HG03039 (cell line): ENCODE measurements at regions not wholly inside any gene's neighbourhood (a gene's known extent, or its start where the extent isn't known, plus 50 kb on each side); places are given as distances from the start of the nearest gene placed in this dataset.
"Not testable (repeated sequence)": the region's sequence is repeated elsewhere in the genome, so short reads cannot be mapped to it uniquely, and the experiment has no call there.

Experiments
- ATAC-seq: cut with Tn5 transposase; IDR thresholded peaks from one replicate; pipeline ENCODE4 v1.9.1; 2021; ENCODE audit warnings: mild to moderate bottlenecking, moderate library complexity; ENCODE audit not compliant: unreplicated experiment

DNA sequence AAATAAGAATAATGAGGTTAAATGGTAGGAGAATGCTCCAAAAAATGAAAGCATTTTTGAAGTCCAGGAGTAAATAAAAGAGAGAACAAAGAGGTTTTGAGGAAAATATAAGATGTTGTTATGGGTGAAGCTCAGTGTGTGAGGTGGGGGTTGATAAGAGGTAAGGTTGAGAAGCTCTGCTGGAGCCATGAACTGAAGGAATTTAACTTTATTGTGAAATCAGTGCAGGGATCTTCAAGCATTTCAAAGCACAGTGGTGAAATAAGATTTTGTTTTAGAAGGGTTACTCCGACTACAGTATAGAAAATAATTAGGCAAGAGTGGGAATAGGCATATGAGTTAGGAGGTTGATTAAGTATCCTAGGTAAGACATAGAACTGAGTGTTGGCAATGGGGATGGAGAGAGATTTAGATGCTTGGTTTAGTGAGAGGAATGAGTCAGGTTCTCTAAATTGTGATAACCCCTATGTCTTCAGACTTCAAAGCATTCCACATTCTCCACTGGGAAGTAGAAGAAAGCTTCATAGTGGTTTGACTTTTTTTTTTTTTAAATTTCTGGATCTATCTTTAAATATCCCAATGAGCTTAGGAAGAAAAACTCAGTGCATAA is 403.2 kb downstream of the AASDHPPT start:
- ATAC-seq, result no peak

DNA sequence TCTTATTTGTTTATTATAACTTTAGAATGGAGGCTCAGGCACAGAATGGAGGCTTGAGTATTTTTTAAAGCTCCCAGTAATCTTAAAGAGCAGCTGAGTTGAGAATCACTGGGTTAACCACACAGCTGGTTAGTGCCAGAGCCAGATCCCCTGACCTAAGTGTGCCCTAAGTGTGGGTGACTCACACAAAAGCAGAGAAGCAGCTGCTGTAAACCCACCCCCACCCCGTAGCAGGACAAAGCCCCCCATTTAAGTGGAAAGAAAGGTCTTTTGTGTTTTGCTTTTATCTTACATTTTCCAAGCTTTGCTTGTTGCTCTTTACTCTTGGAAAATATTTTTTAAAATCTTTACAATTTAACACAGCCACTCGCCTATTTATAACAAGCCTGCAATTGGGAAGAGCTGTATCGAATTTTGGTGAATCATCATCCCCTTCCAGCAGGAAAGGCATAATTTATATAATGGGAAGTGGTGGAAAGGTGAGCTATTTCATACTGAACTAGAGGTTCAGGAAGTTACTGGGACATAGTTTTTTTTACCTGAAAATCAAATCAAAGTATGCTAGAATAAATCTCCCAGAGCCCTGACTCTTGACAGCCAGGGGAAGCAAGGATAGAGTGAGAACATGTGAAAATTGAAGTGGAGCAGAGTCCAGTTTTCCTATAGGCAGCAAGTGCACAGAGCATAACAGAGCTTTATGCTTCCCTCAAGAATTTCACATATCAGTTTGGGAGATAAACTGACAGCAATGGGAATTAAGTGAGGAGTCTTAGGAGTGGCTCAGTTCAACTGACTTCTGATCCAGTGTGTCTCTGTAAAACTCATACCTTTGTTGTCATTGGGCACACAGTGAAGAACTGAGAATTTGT is 405.7 kb downstream of the AASDHPPT start:
- no peak for ATAC-seq

DNA sequence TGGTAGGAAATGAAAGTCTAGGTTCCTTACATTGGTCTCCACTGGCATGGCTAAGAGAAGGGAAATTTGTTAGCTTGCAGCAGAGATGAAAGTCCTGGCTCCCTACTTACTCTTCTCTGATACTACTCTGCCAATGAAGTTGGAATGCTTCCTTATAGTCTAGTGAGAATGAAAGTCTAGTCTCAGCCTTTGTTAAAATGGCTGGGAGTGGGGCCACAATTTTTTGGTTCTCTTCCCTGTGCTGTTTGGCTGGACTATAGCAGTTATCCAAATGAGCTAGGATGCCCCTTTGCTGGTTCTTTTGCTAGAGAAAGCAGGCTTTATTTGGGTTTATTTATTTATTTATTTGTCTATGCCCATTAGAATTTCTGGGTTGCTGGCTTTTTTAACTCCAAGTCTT is 414.3 kb downstream of the AASDHPPT start:
- no peak for ATAC-seq

DNA sequence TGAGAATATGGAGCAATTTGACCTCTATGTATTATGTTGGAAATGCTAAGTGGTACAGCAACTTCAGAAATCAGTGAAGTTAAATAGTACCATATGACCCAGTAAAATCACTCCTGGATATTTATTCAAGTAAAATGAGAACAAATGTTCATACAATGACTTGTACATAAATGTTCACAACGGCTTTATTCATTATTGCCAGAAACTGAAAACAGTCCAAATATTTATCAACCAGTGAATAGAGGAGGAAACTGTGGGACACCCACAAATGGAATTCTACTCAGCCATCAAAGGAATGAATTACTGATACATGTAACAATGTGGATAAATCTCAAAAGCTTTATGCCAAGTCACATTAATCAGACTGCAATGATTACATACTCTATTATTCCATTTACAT is 416.3 kb downstream of the AASDHPPT start:
- no peak for ATAC-seq

DNA sequence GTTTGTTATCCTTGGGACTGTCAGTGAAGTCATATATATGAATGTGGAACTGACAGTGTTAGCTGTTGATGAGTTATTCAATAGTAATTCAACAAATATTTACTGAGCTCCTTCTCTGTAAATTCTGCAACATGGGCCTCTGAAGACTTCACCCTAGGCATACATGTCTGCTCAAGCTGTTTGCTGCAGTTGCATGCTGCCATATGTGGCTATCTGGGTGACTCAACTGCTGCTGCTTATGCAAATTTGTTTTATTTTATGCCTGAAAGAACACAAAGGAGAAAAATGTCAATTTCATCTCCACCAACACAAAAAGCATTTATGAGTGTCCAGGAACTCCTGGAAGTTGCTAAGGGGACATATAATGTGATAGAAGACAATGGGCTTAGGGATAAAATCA is 417.6 kb downstream of the AASDHPPT start:
- no peak for ATAC-seq

DNA sequence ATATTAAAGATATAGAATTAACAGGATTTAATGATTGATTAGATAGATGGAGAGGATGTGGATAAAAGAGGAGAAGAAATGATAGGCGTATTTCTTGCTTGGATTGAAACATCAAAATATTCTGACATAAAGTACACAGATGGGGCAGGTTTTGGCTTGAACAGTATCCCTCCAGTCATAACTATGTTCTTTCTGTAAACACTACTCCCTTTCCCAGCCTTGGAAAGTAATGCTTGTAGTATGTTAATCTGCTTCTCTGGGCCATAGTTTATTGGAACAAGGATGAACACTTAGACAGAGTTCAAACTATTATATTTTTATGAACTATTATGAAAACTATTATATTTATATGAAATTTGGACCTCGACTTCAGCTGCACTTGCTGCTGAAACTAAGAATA is 419.2 kb downstream of the AASDHPPT start:
- ATAC-seq, result no peak

DNA sequence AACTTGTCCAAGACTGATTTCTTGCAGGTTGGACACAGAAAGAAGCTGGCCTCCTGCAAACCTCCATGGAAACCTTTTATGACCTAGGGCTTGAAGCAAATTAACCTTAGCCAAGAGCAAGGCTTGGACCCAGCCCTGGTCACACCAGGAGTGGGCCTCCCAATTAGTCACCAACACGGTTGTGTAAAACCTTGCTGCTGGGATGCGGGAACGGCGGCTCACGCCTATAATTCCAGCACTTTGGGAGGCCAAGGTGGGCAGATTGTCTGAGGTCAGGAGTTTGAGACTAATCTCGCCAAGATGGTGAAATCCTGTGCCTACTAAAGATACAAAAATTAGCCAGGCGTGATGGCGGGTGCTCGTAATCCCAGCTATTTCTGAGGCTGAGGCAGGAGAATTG is 419.9 kb downstream of the AASDHPPT start:
- no peak for ATAC-seq

DNA sequence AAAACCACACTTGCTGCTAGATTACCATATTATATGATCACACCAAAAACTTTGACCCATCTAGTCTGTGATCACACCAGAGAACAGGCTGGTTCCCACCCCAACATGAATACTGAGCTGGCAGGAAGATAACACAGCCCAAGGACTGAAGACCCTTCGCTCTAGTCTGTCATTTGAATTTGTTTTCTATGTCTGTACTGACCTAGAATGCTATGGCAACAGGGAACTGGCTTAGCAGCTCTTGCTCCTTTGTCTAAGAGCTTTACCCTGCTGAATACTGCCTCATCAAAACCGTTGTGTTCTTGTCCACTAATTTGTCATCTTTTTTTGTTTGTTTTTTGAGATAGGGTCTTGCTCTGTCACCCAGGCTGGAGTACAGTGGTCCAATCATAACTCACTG is 420.4 kb downstream of the AASDHPPT start:
- no peak for ATAC-seq

DNA sequence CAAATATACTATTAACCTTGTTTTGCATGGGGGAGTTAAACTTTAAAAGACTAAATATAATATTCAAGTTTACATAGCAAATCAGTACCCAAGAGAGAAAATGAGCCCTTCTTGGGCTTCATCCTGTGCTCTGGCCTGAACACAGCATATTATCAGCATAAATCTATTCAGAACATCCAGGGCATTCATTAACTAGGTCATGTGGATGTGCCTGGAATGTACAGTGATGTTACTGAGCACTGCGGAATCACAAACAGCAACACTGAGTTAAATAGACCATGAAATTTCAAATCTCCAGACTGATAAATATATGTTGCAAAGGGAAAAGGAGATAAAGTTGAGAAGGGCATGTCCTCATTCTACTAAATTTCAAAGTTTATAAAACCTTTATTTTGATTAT is 426.4 kb downstream of the AASDHPPT start:
- no peak for ATAC-seq

DNA sequence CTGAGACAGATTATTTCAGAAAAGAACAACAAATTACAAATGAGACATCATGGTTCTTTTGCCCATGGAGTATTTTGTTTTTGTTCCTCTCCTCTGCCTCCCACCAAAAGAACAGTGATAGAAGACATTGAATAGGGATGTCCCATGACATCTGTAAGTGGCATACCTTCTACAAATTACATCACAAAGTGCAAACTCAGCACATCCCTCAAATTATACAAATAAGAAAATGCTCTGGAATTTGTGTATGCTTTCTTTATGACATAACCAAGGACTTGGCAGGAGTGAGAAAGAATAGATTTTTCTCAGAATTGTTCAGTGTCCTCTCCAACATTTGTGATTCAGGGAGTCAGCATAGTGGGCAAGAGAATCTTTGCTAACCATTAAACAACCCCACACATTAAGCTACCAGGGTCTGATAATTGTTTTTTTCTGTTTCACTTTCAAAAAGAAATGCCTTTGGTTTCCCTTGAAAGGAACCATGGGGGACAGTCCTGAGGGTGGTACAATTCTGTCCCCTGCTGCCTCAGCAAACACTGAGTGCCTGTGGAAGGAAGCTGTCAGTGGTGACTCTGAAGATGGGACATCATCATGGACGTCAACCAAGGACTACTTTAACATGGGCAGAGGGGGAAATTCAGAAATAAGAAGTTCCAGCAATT is 430.3 kb downstream of the AASDHPPT start:
- ATAC-seq, result no peak

DNA sequence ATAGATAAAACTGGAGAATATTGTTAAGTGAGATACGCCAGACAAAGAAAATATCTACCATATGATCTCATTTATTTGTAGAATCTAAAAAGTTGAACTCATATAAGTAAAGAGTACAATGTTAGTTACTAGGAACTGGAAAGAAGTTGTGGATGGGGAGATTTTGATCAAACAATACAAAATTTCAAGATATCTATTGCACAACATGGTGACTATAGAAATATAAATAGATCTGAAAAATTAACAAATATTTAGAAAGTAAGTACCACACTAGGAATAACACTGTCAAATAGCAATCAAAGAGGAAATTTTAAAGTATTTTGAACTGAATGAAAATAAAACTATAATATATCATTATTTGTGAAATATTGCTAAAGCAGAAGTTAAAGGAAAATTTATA is 437.2 kb downstream of the AASDHPPT start:
- ATAC-seq, result no peak

DNA sequence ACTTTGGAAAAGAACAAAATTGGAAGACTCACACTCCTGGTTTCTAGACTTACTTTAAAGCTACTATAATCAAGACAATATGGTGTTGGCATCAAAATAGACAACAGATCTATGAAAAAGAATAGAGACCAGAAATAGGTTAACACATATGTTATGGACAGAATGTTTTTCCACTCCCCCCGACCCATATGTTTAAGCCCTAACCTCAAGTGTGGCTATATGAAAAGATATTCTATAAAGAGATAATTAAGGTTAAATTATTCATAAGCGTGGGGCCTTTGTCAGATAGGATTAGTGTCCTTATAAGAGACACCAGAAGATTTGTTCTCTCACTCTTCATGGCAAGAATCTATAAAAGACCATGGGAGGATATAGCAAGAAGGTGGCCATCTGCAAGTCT is 440.0 kb downstream of the AASDHPPT start:
- no peak for ATAC-seq

DNA sequence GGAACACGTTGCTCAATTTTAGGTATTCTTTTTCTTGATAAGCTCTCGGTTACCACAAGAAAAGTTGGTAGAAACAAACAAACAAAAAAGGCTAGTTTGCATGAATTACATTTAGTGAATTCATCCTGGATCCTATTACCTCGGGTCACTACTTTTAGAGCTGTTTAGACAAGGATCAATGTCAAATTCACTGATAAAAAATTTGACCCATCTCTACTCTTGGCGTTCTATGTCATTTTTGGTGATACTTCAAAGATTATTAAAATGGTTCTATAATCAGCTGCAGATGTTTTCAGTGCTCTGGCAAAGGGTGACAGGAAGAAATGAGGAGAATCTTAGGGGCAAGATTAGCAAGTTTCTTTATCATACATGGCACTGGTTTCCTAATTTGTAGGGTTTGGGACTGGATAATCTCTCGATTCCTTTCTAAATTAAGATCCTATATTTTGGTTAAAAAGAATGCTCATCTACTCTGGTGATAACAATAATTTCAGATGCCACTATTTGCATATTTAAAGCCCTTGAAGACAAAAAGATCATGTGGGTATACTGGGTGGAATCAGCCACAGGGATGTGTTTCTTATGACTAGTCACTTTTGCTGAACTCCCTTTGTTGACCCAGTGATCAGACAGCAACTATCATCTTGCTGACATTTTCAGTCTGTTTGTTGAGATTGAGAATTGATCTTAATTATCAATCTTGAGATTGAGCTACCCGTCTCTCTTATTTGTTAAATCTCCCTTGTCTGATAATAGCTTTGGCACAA is 442.9 kb downstream of the AASDHPPT start:
- ATAC-seq, result no peak

DNA sequence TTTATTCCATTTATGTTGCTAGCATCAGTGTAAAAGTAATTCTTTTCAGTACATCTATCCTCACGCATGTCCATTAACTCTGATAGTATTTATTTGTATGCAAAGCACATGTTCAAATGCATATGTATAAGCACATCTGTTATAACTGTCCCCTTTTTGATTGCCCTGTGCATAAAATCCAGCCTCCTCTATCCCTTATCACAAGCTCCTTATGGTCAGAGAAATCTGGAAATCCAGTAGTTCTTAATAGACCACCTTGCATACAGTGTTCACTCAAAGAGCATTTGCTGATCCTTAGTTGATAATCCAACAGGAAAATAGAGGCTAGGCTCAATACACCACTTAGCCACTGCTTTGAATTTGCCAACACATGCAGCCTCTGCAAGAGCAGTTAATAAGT is 443.5 kb downstream of the AASDHPPT start:
- ATAC-seq, result no peak

DNA sequence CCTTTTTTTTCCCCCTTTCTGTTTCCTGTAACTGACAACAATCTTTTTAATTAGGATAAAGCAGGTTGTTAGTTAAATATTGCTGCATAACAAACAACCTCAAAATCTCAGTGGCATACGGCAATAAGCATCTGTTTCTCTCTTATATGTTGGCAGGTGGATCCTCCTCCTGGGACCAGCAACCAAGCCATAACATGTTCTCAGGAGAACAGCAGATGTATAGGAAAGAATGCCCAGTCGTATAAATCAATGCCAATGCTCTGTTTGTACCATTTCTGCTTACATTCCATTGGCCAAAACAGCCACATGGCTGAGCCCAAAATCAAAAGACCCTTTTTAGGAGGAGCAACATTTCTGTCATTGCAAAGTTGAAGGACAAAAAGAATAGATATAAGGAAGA is 445.7 kb downstream of the AASDHPPT start:
- ATAC-seq, result no peak

DNA sequence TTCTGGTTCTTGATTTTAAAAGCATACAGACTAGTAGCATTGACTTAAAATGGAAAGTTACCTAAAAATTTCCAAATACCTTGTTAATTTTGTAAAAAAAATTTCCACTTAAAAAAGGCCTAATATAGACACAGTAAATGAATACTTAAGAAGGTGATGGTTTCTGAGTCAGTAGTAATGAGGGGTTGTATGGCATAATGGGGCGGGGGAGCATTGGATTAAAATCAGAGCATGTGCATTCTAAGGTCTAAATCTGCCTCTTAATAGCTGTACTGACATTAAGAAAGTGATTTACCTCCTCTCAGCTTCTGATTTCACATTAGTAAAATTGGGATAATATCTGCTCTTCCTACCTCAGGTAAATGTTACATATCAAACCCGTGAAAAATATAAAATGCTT is 446.5 kb downstream of the AASDHPPT start:
- no peak for ATAC-seq

DNA sequence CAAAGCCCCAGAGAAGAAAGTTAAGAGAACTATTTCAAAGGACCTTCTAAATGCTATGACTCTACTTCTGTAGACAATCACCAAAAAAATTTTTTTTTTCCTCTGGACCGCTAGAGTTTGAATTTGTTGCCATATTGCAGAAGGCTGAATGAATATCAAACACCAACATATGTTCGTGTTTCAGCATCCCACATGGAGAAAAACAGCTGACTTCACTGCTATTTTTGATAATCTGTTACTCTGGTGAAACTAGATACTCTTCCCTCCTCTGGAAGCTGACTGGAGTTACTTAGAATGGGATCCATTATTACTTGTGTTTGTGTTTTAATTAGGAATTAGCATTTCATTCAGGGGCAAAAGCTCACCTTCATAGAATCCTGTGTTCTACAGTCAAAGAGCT is 447.0 kb downstream of the AASDHPPT start:
- ATAC-seq, result no peak

DNA sequence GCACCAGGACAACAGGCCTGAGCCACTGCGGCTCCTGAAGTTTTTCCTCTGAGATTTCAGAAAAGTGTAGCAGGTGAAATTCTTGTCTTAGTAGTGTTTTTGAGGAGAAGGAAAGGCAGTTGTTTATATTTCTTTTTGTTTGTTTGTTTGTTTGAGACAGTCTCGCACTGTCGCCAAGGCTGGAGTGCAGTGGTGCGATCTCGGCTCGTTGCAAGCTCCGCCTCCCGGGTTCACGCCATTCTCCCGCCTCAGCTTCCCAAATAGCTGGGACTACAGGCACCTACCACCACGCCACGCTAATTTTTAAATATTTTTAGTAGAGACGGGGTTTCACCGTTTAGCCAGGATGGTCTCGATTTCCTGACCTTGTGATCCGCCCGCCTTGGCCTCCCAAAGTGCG is 454.2 kb downstream of the AASDHPPT start:
- ATAC-seq, result not testable (repeated sequence)

DNA sequence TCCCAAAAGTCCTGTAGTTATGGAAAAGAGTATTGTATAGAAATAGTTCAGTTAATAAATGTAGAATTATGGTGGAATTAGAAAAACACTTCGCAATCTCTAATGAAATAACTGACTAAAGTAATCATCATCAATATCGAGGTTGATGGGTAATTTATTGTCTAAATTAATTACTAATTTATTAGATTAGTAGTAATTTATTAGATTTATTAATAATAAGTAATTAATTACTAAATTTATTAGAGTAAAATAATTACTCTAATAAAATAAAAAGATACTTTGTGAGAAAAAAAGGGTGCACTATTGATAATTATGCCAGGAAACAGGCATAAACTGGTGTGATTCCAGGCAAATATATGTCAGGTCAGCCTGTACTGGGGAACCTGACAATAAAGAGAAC is 455.6 kb downstream of the AASDHPPT start:
- ATAC-seq, result no peak

DNA sequence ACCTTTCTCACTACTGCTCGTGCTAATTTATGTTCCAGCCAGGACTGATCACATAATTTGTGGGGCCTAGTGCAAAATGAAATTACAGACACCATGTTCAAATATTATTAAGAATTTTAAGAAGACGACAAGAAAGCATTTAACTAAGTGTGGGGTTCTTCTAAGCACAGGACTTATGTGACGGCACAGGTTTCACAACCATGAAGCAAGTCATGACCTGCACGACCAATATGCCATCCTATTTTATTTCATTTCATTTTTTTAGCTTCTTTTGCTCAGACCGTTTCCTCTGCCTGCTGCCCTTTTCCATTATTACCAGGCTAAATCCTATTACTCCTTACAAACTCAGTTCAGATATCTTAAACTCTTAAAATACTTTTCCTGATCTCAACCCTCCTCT is 462.5 kb downstream of the AASDHPPT start:
- ATAC-seq, result no peak

DNA sequence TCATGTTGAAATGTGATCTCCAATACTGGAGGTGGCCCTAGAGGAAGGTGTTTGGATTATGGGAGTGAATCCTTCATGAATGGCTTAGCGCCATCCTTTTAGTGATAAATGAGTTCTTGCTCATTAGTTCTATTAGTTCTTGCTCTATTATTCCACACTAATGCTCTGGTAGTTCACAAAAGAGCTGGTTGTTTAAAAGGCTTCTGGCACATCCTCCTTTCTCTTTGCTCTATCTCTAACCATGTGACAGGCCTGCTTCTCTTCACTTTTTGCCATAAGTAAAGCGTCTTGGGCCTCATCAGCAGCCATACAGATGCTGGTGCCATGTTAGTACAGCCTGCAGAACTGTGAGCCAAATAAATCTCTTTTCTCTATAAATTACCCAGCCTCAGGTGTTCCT is 469.9 kb downstream of the GUCY1A2 start:
- ATAC-seq, result no peak
